ENCODE measurements at regions not wholly inside any gene's neighbourhood (a gene's known extent, or its start where the extent isn't known, plus 50 kb on each side); places are given as distances from the start of the nearest gene placed in this dataset.
"Not testable (repeated sequence)": the region's sequence is repeated elsewhere in the genome, so short reads cannot be mapped to it uniquely, and the experiment has no call there.

DNA sequence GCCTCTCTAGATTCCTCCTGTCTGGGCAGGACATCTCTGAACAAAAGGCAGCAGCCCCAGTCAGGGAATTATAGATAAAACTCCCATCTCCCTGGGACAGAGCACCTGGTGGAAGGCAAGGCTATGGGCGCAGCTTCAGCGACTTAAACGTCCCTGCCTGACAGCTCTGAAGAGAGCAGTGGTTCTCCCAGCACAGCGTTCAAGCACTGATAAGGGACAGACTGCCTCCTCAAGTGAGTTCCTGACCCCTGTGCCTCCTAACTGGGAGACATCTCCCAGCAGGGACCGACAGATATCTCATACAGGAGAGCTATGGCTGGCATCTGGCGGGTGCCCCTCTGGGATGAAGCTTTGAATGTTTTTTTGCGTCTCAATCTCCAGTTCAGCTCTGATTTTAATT, 262.2 kb downstream of the PARM1 start:
- Histone ChIP-seq H3K4me1 (ENCODE audit: insufficient read depth, low read length, severe bottlenecking) (no peaks in the 10 kb centered on the region), H3F3A (ENCODE audit: insufficient read depth, low read length) (no peaks in the 10 kb centered on the region), H3K4me3 (ENCODE audit: low read depth, low read length, poor library complexity, severe bottlenecking) (no peak overlapping the region), H3K9ac (ENCODE audit: low read length) (no peak overlapping the region), H3K9me2 (ENCODE audit: low read depth, low read length) (no peaks in the 10 kb centered on the region), H3K4me2 (ENCODE audit: low read length) (no peak overlapping the region), H3K27me3 (ENCODE audit: insufficient read depth, low read length) (no peaks in the 10 kb centered on the region), H3K36me3 (ENCODE audit: insufficient read depth, low read length) (no peaks in the 10 kb centered on the region), H4K20me1 (ENCODE audit: insufficient read depth, low read length) (no peaks in the 10 kb centered on the region), H3K9me3 (ENCODE audit: low read length) (no peaks in the 10 kb centered on the region), H3K79me2 (ENCODE audit: insufficient read depth, low read length) (no peaks in the 10 kb centered on the region), H3K27ac (ENCODE audit: low read depth, low read length, poor library complexity, severe bottlenecking) (no peak overlapping the region), H2AFZ (ENCODE audit: low read length) (no peak overlapping the region)
- TF ChIP-seq EZH2 (IDR thresholded peaks at IDR 0.05; ENCODE audit: borderline replicate concordance, low read length) (no peak), CTCF (IDR thresholded peaks at IDR 0.05; ENCODE audit: low read length) (no peak)

DNA sequence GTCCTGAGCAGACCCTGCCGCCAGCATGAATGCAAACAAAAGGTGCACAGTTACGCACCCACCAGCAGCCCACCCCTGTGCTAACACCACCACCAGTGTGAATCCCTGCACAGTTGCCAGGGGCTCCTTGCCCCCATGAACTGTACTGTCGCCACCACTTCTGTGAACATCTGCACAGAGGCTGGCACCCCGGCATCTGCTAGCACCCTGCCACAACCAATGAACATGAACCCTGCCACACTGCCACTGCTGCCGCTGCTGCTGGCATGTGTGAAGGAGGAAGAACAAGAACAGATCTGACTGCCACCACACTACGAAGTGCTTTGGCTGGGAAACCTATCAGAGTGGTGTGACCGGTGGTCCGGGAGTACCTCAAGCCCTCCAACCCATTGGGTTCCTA, 261.3 kb downstream of the PARM1 start:
- Histone ChIP-seq H3K4me2 (ENCODE audit: low read length) (no peak overlapping the region), H4K20me1 (ENCODE audit: insufficient read depth, low read length) (no peaks in the 10 kb centered on the region), H3K79me2 (ENCODE audit: insufficient read depth, low read length) (no peaks in the 10 kb centered on the region), H3F3A (ENCODE audit: insufficient read depth, low read length) (no peaks in the 10 kb centered on the region), H3K27me3 (ENCODE audit: insufficient read depth, low read length) (no peaks in the 10 kb centered on the region), H3K27ac (ENCODE audit: low read depth, low read length, poor library complexity, severe bottlenecking) (no peak overlapping the region), H2AFZ (ENCODE audit: low read length) (no peak overlapping the region), H3K9ac (ENCODE audit: low read length) (no peak overlapping the region), H3K4me3 (ENCODE audit: low read depth, low read length, poor library complexity, severe bottlenecking) (no peak overlapping the region), H3K4me1 (ENCODE audit: insufficient read depth, low read length, severe bottlenecking) (no peaks in the 10 kb centered on the region), H3K9me3 (ENCODE audit: low read length) (no peaks in the 10 kb centered on the region), H3K36me3 (ENCODE audit: insufficient read depth, low read length) (no peaks in the 10 kb centered on the region), H3K9me2 (ENCODE audit: low read depth, low read length) (no peaks in the 10 kb centered on the region)
- TF ChIP-seq EZH2 (IDR thresholded peaks at IDR 0.05; ENCODE audit: borderline replicate concordance, low read length) (no peak), CTCF (IDR thresholded peaks at IDR 0.05; ENCODE audit: low read length) (no peak)

GRCh38 chr4:75192182-75192581, 259.3 kb downstream of the PARM1 start:
- not testable (repeated sequence) for H3K9me2 ChIP-seq (ENCODE audit: low read depth, low read length); H3F3A ChIP-seq (ENCODE audit: insufficient read depth, low read length)

DNA sequence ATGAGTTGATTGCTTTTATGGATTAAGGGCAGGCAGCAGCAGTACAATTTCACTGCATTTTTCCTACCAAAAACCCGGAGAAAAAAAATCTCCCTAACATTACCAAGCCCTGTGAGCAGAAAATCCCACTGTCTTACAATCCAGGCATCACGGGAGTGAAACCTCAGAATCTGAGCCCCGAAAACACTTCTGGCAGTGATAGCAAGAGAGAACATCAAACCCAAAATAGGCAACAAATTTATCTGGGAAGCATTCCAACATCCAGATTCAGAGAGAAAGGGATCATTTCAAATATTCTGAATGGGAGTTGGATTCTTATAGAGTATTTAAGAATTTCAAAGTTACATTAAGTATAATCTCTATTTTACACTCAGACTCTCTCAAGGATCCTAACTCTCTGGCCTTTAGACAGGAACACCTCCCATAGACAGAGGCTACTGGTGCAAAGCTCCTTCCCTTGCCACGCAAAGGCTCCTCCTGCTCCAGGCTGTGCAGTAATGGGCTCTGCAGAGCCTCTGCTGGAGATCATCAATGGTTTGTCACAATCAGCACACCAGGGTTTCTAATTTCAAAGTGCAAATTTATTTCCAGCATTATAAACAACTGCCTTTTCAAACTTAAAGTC, 256.9 kb downstream of the PARM1 start:
- no peak overlapping the region for H3K27ac ChIP-seq (ENCODE audit: low read depth, low read length, poor library complexity, severe bottlenecking)

More at GRCh38 chr4:75192182-75192581, 259.3 kb downstream of the PARM1 start:
- H2AFZ ChIP-seq (ENCODE audit: low read length); H3K27ac ChIP-seq (ENCODE audit: low read depth, low read length, poor library complexity, severe bottlenecking); H3K36me3 ChIP-seq (ENCODE audit: insufficient read depth, low read length); H4K20me1 ChIP-seq (ENCODE audit: insufficient read depth, low read length); H3K79me2 ChIP-seq (ENCODE audit: insufficient read depth, low read length); H3K9ac ChIP-seq (ENCODE audit: low read length); H3K4me3 ChIP-seq (ENCODE audit: low read depth, low read length, poor library complexity, severe bottlenecking); H3K4me1 ChIP-seq (ENCODE audit: insufficient read depth, low read length, severe bottlenecking); H3K9me3 ChIP-seq (ENCODE audit: low read length); H3K27me3 ChIP-seq (ENCODE audit: insufficient read depth, low read length); H3K4me2 ChIP-seq (ENCODE audit: low read length): not testable (repeated sequence)

More for the DNA sequence above, 256.9 kb downstream of the PARM1 start:
- H3K9me2 ChIP-seq (ENCODE audit: low read depth, low read length) = no peaks in the 10 kb centered on the region
- H3K27me3 ChIP-seq (ENCODE audit: insufficient read depth, low read length) = no peaks in the 10 kb centered on the region
- no peak overlapping the region for H3K9ac ChIP-seq (ENCODE audit: low read length)
- H3K36me3 ChIP-seq (ENCODE audit: insufficient read depth, low read length) = no peaks in the 10 kb centered on the region
- TF ChIP-seq EZH2 (IDR thresholded peaks at IDR 0.05; ENCODE audit: borderline replicate concordance, low read length) = no peak
- no peaks in the 10 kb centered on the region for H3K79me2 ChIP-seq (ENCODE audit: insufficient read depth, low read length)
- H3F3A ChIP-seq (ENCODE audit: insufficient read depth, low read length) = no peaks in the 10 kb centered on the region
- no peak overlapping the region for H3K4me3 ChIP-seq (ENCODE audit: low read depth, low read length, poor library complexity, severe bottlenecking)
- no peaks in the 10 kb centered on the region for H4K20me1 ChIP-seq (ENCODE audit: insufficient read depth, low read length)
- no peak overlapping the region for H2AFZ ChIP-seq (ENCODE audit: low read length)
- H3K4me2 ChIP-seq (ENCODE audit: low read length) = no peak overlapping the region
- no peaks in the 10 kb centered on the region for H3K4me1 ChIP-seq (ENCODE audit: insufficient read depth, low read length, severe bottlenecking)
- H3K9me3 ChIP-seq (ENCODE audit: low read length) = no peaks in the 10 kb centered on the region
